ENCODE measurements at regions not wholly inside any gene's neighbourhood (a gene's known extent, or its start where the extent isn't known, plus 50 kb on each side); places are given as distances from the start of the nearest gene placed in this dataset.

DNA sequence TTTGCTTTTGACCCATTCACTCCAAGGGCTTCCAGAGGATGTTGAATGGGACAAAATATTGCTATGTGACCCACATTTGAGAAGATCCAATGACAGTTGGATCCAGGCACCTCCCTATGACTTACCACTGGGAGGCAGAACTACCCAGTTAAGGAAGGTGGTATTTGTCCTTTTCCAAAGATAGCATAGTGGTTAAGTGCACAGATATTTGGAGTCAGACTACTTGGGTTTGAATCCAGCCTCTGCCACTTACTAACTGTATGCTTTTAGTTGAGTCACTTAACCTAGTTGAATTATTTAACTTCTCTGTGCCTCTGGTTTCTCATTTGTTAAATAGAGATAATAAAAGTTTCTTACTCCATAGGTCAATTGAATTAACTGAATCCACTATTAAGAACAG lies 74.5 kb upstream of the PALM2AKAP2 start:
- no peak overlapping the region for H3K4me3 Mint-ChIP-seq
- peaks cover 29% of the 10 kb centered on the region for H3K4me1 Mint-ChIP-seq
- peaks cover 5% of the 10 kb centered on the region for H3K27me3 Mint-ChIP-seq (ENCODE audit: low read depth)
- H3K9me3 Mint-ChIP-seq, result no peaks in the 10 kb centered on the region
- no peak for TF ChIP-seq CTCF (IDR thresholded peaks at IDR 0.05; ENCODE audit: unreplicated experiment in 3 of 3)
- H3K27ac Mint-ChIP-seq, result no peak overlapping the region
- no peaks in the 10 kb centered on the region for H3K36me3 Mint-ChIP-seq (ENCODE audit: low read depth)

- Mint-ChIP-seq H3K4me3 (no peak overlapping the region), H3K4me1 (peaks cover 32% of the 10 kb centered on the region), H3K27me3 (ENCODE audit: low read depth) (peaks cover 5% of the 10 kb centered on the region), H3K36me3 (ENCODE audit: low read depth) (no peaks in the 10 kb centered on the region), H3K27ac (no peak overlapping the region), H3K9me3 (no peaks in the 10 kb centered on the region)
- TF ChIP-seq CTCF (IDR thresholded peaks at IDR 0.05; ENCODE audit: unreplicated experiment in 3 of 3), result no peak
These were observed 72.6 kb upstream of the PALM2AKAP2 start for GRCh38 chr9:109707355-109707754.

DNA sequence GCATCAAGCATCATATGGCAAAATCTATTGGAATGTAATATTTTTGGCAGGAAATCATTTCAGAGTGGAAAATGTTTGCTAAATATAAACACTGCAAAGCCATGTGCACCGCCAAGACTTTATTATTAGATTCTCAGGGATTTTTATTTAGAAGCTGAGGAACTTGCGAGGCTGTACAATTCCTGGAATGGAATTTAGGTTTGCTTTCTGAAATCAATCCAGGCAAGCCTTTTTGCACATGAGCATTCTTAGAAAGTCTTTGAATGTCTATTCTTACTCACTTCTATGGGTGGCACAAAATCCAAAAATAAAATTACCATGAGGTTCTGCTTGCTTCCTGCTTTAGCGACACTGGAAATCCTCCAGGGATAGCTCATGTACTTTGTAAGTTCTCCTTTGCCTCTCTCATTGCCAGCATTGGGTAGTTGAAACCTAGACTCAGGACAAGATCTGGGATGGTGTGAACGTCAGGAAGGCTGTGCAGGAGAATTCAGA lies 71.5 kb upstream of the PALM2AKAP2 start:
- no peak for TF ChIP-seq CTCF (IDR thresholded peaks at IDR 0.05; ENCODE audit: unreplicated experiment in 3 of 3)
- no peaks in the 10 kb centered on the region for H3K9me3 Mint-ChIP-seq
- no peaks in the 10 kb centered on the region for H3K36me3 Mint-ChIP-seq (ENCODE audit: low read depth)
- H3K27me3 Mint-ChIP-seq (ENCODE audit: low read depth), result peaks cover 5% of the 10 kb centered on the region
- H3K4me1 Mint-ChIP-seq, result peaks cover 32% of the 10 kb centered on the region
- H3K4me3 Mint-ChIP-seq, result peak overlapping the region in 1 of 3 experiments; percentile 60
- peak overlapping the region in 2 of 3 experiments; percentile 12 to 33 for H3K27ac Mint-ChIP-seq

- H3K4me3 Mint-ChIP-seq, result no peak overlapping the region
- H3K27ac Mint-ChIP-seq, result no peak overlapping the region
- peaks cover 5% of the 10 kb centered on the region for H3K27me3 Mint-ChIP-seq (ENCODE audit: low read depth)
- no peaks in the 10 kb centered on the region for H3K36me3 Mint-ChIP-seq (ENCODE audit: low read depth)
- H3K4me1 Mint-ChIP-seq, result peaks cover 32% of the 10 kb centered on the region
- no peak for TF ChIP-seq CTCF (IDR thresholded peaks at IDR 0.05; ENCODE audit: unreplicated experiment in 3 of 3)
- no peaks in the 10 kb centered on the region for H3K9me3 Mint-ChIP-seq
These were observed 70.1 kb upstream of the PALM2AKAP2 start for GRCh38 chr9:109709866-109710265.

DNA sequence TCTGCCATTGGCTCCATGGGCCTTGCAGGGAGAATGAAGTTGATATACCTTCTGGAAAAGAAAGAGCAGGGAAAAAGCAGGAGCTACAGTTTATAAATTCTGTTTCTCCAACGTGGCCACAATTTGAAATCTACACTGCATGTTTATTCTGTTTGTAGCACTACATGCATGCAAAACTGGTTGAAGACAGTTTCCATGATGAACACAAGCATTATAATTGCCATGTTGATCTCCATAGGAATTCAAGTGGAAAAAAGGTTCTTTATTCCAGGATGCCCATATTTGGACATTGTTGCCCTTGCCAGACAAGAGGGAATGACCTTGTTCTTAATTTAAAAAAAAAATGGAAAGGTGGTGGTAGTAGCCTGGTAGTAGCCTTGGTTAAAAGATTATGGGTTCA lies 69.2 kb upstream of the PALM2AKAP2 start:
- Mint-ChIP-seq H3K9me3 (no peaks in the 10 kb centered on the region), H3K4me1 (peaks cover 32% of the 10 kb centered on the region), H3K36me3 (ENCODE audit: low read depth) (no peaks in the 10 kb centered on the region), H3K4me3 (no peak overlapping the region), H3K27ac (no peak overlapping the region), H3K27me3 (ENCODE audit: low read depth) (peaks cover 5% of the 10 kb centered on the region)
- TF ChIP-seq CTCF (IDR thresholded peaks at IDR 0.05; ENCODE audit: unreplicated experiment in 3 of 3), result no peak

GRCh38 chr9:109715344-109715743 lies 64.7 kb upstream of the PALM2AKAP2 start:
- no peak overlapping the region for H3K27ac Mint-ChIP-seq
- H3K9me3 Mint-ChIP-seq, result no peaks in the 10 kb centered on the region
- no peak overlapping the region for H3K4me3 Mint-ChIP-seq
- TF ChIP-seq CTCF (IDR thresholded peaks at IDR 0.05; ENCODE audit: unreplicated experiment in 3 of 3), result no peak
- H3K4me1 Mint-ChIP-seq, result peaks cover 5% of the 10 kb centered on the region
- no peaks in the 10 kb centered on the region for H3K27me3 Mint-ChIP-seq (ENCODE audit: low read depth)
- H3K36me3 Mint-ChIP-seq (ENCODE audit: low read depth), result no peaks in the 10 kb centered on the region

Measured in nephron (organoid).